ENCODE measurements at regions not wholly inside any gene's neighbourhood (a gene's known extent, or its start where the extent isn't known, plus 50 kb on each side); places are given as distances from the start of the nearest gene placed in this dataset.

DNA sequence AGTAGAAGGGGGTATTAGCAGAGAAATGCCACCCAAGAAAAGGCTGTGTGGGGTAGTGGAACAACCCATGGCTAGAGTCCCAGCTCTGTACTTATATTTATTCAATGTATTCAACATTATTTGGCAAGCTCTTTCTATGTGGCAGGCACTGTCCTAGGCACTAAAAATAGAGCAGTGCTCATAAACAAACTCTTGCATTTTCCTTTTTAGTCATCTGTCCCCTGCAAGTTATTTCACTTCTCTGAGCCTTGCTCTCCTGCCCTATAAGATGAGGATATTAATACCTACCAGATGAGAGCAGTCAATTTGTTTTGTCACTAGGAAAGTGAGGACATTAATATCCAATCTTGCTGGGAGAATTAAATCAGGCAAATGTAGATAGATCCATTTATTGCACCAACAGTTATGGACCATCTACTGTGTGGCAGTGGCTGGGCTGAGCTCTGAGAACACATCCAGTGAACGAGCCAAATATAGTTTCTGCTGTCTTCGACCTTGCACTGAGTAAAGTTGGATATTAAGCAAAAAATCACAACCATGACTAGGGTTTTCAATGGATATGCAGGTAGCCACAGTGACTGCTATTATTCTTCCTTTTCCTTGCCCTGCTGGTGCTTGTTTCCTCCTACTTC, 314.3 kb upstream of the TBX3 start:
- TF ChIP-seq TAF1 (IDR thresholded peaks at IDR 0.05; ENCODE audit: low read depth) (no peak), ZBTB7A (IDR thresholded peaks at IDR 0.05; ENCODE audit: low read depth) (no peak), CREB1 (IDR thresholded peaks at IDR 0.05; ENCODE audit: low read depth) (no peak), NFIC (IDR thresholded peaks at IDR 0.05) (no peak), TEAD4 (IDR thresholded peaks at IDR 0.05) (no peak), CEBPB (IDR thresholded peaks at IDR 0.05) (no peak), EGR1 (IDR thresholded peaks at IDR 0.05) (no peak), RAD21 (IDR thresholded peaks at IDR 0.05; ENCODE audit: low read depth) (no peak), EP300 (IDR thresholded peaks at IDR 0.05; ENCODE audit: borderline replicate concordance) (no peak), REST (IDR thresholded peaks at IDR 0.05; ENCODE audit: low read depth) (no peak), YY1 (IDR thresholded peaks at IDR 0.05; ENCODE audit: low read depth) (no peak), TCF12 (IDR thresholded peaks at IDR 0.05; ENCODE audit: low read depth) (no peak), FOXM1 (IDR thresholded peaks at IDR 0.05; ENCODE audit: borderline replicate concordance, low read depth) (no peak), USF1 (IDR thresholded peaks at IDR 0.05) (no peak)
- TF ChIP-seq, protein P1, sequence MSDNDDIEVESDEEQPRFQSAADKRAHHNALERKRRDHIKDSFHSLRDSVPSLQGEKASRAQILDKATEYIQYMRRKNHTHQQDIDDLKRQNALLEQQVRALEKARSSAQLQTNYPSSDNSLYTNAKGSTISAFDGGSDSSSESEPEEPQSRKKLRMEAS (IDR thresholded peaks at IDR 0.05) = no peak

DNA sequence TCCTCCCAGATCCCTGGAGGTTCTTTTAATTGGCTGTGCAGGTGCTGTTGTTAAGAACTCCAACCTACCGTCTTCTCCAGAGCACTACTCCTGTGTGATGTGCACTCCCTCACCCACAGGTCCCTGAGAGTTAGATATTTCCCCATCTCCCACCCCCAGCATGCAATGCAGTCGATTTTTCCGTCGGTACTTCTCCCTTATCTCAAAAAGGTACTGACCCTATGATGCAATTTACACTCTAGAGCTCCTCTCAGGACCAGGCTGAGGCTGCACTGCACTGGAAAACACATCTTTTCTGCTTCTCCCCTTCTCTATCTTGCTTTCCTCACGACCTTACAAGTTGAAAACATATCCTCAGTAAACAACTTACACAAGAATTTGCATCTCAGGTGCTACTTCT, 312.4 kb upstream of the TBX3 start:
- TF ChIP-seq TAF1 (IDR thresholded peaks at IDR 0.05; ENCODE audit: low read depth) (no peak), YY1 (IDR thresholded peaks at IDR 0.05; ENCODE audit: low read depth) (no peak), CREB1 (IDR thresholded peaks at IDR 0.05; ENCODE audit: low read depth) (no peak)

- TF ChIP-seq ZBTB7A (IDR thresholded peaks at IDR 0.05; ENCODE audit: low read depth) (no peak), EGR1 (IDR thresholded peaks at IDR 0.05) (no peak), RAD21 (IDR thresholded peaks at IDR 0.05; ENCODE audit: low read depth) (no peak), CEBPB (IDR thresholded peaks at IDR 0.05) (no peak), EP300 (IDR thresholded peaks at IDR 0.05; ENCODE audit: borderline replicate concordance) (no peak), FOXM1 (IDR thresholded peaks at IDR 0.05; ENCODE audit: borderline replicate concordance, low read depth) (no peak), TEAD4 (IDR thresholded peaks at IDR 0.05) (no peak), REST (IDR thresholded peaks at IDR 0.05; ENCODE audit: low read depth) (no peak), CREB1 (IDR thresholded peaks at IDR 0.05; ENCODE audit: low read depth) (no peak)
- TF ChIP-seq, protein P1 (IDR thresholded peaks at IDR 0.05) = no peak
Measured at GRCh38 chr12:114995891-114996290, 311.9 kb upstream of the TBX3 start.

GRCh38 chr12:114993165-114993564, 309.2 kb upstream of the TBX3 start:
- no peak for TF ChIP-seq FOXM1 (IDR thresholded peaks at IDR 0.05; ENCODE audit: borderline replicate concordance, low read depth)
- no peak for TF ChIP-seq RAD21 (IDR thresholded peaks at IDR 0.05; ENCODE audit: low read depth)
- TF ChIP-seq TEAD4 (IDR thresholded peaks at IDR 0.05) = no peak
- TF ChIP-seq USF1 (IDR thresholded peaks at IDR 0.05) = no peak
- TF ChIP-seq CREB1 (IDR thresholded peaks at IDR 0.05; ENCODE audit: low read depth) = no peak
- TF ChIP-seq CEBPB (IDR thresholded peaks at IDR 0.05) = no peak
- TF ChIP-seq YY1 (IDR thresholded peaks at IDR 0.05; ENCODE audit: low read depth) = no peak
- TF ChIP-seq ZBTB7A (IDR thresholded peaks at IDR 0.05; ENCODE audit: low read depth) = no peak
- TF ChIP-seq EP300 (IDR thresholded peaks at IDR 0.05; ENCODE audit: borderline replicate concordance) = no peak
- TF ChIP-seq EGR1 (IDR thresholded peaks at IDR 0.05) = no peak

DNA sequence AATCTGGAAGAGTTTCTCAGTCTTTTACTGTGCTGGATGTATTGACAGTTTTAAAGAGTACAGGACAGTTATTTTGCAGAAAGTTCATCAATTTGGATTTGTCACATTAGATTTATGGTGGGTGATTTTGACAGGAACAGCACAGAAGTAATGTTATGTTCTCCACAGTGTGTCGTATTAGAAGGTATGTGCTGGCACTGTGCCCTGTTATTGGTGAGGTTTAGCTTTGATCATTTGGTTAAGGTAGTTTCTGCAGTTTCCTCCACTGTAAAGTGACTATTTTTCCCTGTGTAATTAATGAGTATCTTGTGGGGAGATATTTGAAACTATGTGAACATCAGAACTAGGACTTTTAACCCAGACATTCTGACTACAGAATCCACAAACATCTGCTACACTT, 308.5 kb upstream of the TBX3 start:
- TF ChIP-seq USF1 (IDR thresholded peaks at IDR 0.05) (no peak), TCF12 (IDR thresholded peaks at IDR 0.05; ENCODE audit: low read depth) (no peak), REST (IDR thresholded peaks at IDR 0.05; ENCODE audit: low read depth) (no peak), CREB1 (IDR thresholded peaks at IDR 0.05; ENCODE audit: low read depth) (no peak), EGR1 (IDR thresholded peaks at IDR 0.05) (no peak), YY1 (IDR thresholded peaks at IDR 0.05; ENCODE audit: low read depth) (no peak), CEBPB (IDR thresholded peaks at IDR 0.05) (no peak), TAF1 (IDR thresholded peaks at IDR 0.05; ENCODE audit: low read depth) (no peak), EP300 (IDR thresholded peaks at IDR 0.05; ENCODE audit: borderline replicate concordance) (no peak), ZBTB7A (IDR thresholded peaks at IDR 0.05; ENCODE audit: low read depth) (no peak), RAD21 (IDR thresholded peaks at IDR 0.05; ENCODE audit: low read depth) (no peak), NFIC (IDR thresholded peaks at IDR 0.05) (no peak), TEAD4 (IDR thresholded peaks at IDR 0.05) (no peak), FOXM1 (IDR thresholded peaks at IDR 0.05; ENCODE audit: borderline replicate concordance, low read depth) (no peak)
- TF ChIP-seq, protein P1 (IDR thresholded peaks at IDR 0.05) = no peak
